GM12874 (cell line): ENCODE measurements at regions not wholly inside any gene's neighbourhood (a gene's known extent, or its start where the extent isn't known, plus 50 kb on each side); places are given as distances from the start of the nearest gene placed in this dataset.

Source experiments
- CTCF ChIP-seq: IDR thresholded peaks from 2 replicates; pipeline ENCODE4 v1.5.1; 2011; ENCODE audit warnings: low read depth, mild to moderate bottlenecking, control low read depth, low read length, moderate library complexity; ENCODE audit not compliant: insufficient read depth

GRCh38 chr11:98277251-98277912 is 743.4 kb upstream of the CNTN5 start:
- TF ChIP-seq CTCF: no peak

- no peak for TF ChIP-seq CTCF
Measured at GRCh38 chr11:98289617-98290263, 731.0 kb upstream of the CNTN5 start.

DNA sequence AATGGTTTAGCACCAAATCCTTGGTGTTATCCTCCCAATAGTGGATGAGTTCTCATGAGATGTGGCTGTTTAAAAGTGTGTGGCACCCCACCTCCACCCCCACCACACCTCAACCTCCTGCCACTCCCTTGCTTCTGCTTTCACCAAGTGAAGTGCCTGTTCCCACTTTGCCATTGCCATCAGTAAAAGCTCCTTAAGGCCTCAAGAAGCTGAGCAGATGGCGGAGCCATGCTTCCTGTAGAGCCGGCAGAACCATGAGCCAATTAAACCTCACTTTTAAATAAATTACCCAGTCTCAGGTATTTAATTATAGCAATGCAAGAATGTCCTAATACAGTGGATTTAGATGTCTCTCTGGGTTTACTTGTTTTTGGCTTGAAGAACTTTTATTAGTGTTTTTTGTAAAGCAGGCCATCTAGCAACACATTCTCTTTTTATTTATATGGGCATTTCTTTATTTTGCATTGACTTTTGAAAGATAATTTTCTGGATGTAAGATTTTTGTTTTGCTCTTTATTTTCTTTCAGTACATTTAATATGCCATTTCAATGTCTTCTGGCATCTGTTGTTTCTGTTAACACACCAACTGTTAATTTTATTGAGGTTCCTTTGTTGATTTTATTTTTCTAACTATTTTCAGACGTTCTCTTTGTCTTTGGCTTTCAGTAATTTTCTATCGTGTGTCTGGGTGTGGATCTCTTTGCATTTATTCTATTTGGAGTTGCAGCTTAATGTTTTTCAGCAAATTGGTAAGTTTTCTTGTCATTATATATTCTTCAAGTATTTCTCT is 724.5 kb upstream of the CNTN5 start:
- TF ChIP-seq CTCF: no peak

DNA sequence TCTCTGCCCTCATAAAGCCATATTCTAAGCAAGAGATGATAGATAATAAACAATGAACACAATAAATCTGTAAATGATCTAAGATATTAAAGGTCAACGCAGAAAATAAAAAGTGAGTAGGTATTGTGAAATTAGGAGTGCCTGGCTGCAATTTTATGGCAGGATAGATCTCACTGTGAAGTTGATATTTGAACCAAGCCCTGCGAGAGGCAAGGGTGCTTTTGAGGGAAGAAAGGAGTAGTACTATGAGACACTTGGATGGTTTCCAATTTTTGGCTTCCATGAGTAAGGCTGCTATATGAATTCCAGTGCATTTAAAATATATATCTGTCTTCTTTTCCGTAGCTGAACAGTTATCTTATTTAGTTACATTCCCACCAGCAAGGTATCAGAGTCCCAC is 720.0 kb upstream of the CNTN5 start:
- no peak for TF ChIP-seq CTCF

DNA sequence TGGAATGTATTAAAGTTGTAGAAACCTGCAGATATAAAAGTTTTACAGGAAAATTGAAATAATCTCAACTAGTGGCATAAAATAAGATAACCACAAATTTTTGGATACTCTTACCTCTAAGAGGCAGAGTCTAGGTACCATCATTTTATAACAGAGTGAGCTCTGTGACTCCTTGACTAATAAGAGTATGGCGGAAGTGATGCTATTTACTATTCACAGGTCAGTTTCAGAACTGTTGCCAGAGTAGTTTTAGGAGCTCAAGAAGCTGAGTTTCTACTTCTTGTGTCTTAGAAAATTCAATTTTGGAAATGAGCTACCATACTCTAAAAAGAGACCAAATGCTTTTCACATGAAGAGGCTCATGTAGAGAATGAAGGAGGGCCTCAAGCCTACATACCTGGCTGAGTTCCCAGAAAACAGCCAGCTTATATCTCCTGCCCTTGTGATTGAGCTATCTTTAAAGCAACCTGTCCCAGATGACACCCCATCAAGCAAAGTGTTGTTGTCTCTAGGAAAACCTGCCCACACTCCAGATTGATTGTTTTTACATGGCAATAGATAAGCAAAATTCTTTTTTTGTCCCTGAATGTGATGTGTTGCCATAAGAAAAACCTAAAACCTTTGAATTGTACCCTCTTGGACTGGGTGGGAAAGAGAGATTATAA is 712.8 kb upstream of the CNTN5 start:
- no peak for TF ChIP-seq CTCF

DNA sequence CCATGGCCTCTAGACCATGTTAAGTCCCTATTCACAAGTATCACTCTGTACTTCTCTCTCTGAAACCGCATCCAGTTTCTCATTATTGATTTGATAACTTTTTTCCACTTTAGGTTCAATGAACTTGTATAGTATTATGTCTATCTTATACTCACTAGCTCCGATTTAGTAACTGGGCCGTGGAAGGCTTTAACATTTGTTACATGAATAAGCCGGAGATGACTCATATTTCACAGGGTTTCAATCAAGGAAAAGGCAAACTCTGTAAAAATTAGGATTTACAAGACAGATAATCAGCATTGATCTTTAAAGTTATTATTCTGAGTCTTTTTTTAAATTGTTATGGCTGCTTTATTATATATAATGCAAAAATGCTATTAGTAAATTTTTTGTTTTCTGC is 662.2 kb upstream of the CNTN5 start:
- TF ChIP-seq CTCF: no peak

GRCh38 chr11:98365190-98365589 is 655.6 kb upstream of the CNTN5 start:
- TF ChIP-seq CTCF: no peak
